GM21367 (cell line): ENCODE measurements at regions not wholly inside any gene's neighbourhood (a gene's known extent, or its start where the extent isn't known, plus 50 kb on each side); places are given as distances from the start of the nearest gene placed in this dataset.
"Not testable (repeated sequence)": the region's sequence is repeated elsewhere in the genome, so short reads cannot be mapped to it uniquely, and the experiment has no call there.

Experiments
- ATAC-seq: cut with Tn5 transposase; IDR thresholded peaks from one replicate; pipeline ENCODE4 v1.9.1; 2021; ENCODE audit not compliant: unreplicated experiment

DNA sequence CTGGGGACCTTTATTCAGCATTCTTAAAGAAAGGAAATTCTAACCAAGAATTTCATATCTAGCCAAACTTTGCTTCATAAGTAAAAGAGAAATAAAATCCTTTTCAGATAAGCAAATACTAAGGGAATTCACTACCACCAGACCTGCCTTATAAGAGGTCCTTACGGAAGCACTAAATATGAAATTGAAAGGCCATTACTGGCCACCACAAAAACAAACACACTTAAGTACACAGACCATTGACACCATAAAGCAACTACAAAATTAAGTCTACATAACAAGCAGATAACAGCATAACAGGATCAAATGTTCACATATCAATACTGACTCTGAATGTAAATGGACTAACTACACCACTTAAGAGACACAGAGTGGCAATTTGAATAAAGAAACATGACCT is 361.4 kb upstream of the POU5F2 start:
- ATAC-seq, result no peak

- not testable (repeated sequence) for ATAC-seq
Observed at GRCh38 chr5:94097384-94097783, 356.0 kb upstream of the POU5F2 start.

- ATAC-seq, result no peak
Observed at GRCh38 chr5:94094793-94095441, 353.5 kb upstream of the POU5F2 start.

DNA sequence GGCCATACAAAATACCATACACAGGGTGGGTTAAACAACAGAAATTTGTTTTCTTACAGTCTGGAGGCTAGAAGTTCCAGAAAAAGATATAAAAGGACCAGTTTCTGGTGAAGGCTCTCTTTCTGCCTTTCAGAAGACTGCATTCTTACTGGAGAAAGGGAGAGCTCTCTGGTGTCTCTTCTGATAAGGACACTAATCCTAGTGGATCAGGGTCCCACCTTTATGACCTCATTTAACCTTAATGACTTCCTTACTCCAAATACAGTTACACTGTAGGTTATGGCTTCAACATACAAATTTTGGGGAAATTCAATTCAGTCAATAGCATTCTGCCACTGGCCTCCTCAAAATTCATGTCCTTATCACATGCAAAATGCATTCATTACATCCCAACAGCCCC is 351.9 kb upstream of the POU5F2 start:
- no peak for ATAC-seq

GRCh38 chr5:94086635-94087034 is 345.2 kb upstream of the POU5F2 start:
- not testable (repeated sequence) for ATAC-seq

GRCh38 chr5:94086194-94086593 is 344.8 kb upstream of the POU5F2 start:
- no peak for ATAC-seq

DNA sequence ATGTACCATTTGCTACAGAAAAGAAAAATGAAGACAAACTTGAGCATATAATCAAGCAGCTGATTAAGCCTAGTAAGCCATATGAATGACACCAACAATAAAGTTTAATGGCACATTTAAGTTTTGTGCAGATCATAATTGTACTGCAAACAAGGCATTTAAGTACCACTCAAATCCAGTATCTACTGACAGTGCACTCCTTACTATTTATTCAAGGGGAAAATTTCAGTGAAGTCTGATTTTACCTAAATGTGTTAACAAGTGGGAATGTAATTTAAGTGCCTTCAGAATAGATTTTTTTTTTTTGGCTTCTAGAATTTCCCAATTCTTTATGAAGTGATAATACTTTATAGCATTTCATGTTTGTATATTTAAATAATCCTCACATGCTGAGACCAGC is 341.0 kb upstream of the POU5F2 start:
- ATAC-seq, result no peak

DNA sequence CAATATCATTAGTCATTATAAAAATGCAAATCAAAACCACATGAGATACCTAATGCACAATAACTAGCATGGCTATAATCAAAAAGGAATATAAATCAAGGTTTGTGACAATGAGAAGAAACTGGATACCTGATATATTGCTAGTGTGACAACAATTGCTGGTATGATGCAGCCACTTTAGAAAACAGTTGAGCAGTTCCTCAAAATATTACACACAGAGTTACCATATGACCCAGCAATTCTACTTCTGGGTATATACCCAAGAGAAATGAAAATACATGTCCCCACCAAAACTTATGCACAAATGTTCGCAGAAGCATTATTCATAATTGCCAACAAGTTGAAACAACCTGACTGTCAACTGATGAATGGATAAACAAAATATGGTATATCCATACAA is 339.7 kb upstream of the POU5F2 start:
- no peak for ATAC-seq

DNA sequence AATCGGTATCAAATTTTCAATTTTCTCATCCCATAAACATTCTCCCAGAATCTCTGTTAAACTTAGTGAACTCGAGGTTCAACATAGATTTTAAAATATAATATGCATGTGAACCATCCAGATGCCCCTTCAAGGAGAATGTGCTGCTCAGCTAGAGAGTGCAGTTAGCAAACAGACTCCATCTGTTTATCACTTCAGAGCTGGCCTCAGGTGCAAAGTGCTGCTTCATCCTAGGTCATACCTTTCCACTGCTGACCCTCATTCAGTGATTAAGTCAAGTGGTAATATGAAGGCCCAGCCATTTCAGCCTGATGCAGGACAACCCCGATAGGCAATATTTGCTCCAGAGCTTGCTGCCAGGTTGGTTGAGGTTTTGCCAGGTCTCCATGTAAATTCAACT is 339.0 kb upstream of the POU5F2 start:
- ATAC-seq, result no peak

- ATAC-seq, result no peak
Observed at GRCh38 chr5:94072116-94072515, 330.7 kb upstream of the POU5F2 start.

DNA sequence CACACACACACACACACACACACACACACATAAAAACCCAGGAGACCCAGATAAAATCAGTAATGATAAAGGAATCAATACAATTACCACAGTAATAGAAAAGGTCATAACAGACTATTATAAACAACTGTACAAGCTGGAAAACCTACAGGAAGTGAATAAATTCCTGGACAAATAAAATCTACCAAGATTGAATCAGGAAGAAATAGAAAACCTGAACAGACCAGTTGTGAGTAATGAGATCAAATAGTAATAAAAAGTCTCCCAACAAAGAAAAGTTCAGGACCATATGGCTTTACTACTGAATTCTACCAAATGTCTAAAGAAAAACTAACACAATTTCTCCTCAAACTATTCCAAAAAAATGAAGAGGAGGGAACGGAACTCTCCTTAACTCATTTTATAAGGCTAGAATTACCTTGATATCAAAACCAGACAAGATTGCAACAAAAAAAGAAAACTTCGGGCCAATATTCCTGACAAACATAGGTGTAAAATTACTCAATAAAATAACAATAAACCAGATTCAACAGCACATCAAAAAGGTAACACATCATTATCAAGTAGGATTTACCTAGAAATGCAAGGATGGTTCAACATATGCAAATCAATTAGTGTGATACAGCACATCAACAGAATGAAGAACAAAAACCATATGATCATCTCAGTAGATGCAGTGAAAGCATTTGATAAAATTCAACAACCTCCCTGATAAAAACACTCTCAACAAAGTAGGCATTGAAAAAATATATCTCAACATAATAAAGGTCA is 325.2 kb upstream of the POU5F2 start:
- no peak for ATAC-seq

DNA sequence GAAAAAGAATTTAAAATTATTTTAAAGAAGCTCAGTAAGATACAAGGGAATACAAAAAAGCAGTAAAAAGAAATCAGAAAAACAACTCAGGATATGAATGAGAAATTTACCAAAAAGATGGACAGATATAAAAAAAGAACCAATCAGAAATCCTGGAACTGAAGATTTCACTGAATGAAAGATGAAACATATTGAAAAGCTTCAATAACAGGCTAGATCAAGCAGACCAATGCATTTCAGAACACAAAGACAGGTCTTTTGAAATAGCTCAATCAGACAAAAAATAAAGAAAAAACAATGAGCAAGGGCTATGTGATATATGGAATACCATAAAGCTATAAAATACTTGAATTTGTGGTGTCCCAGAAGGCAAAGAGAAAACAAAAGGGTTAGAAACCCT is 322.6 kb upstream of the POU5F2 start:
- no peak for ATAC-seq

GRCh38 chr5:94057655-94058054 is 316.3 kb upstream of the POU5F2 start:
- no peak for ATAC-seq

DNA sequence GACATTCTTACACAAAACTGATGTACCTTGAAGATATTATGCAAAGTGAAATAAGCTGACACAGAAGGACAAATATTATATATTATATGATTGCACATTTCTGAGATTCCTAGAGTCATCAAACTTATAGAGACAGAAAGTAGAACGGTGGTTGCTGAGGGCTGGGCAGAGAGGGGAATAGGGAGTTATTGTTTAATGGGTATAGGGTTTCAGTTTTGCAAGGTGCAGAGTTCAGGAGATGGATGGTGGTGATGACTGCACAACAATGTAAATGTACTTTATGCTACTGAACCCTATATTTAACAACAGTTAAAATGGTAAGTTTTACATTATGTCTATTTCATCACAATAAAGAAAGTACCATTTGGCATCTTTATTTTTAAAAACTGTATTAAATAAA is 315.8 kb upstream of the POU5F2 start:
- ATAC-seq, result no peak

- not testable (repeated sequence) for ATAC-seq
Observed at GRCh38 chr5:94049307-94049922, 308.0 kb upstream of the POU5F2 start.

DNA sequence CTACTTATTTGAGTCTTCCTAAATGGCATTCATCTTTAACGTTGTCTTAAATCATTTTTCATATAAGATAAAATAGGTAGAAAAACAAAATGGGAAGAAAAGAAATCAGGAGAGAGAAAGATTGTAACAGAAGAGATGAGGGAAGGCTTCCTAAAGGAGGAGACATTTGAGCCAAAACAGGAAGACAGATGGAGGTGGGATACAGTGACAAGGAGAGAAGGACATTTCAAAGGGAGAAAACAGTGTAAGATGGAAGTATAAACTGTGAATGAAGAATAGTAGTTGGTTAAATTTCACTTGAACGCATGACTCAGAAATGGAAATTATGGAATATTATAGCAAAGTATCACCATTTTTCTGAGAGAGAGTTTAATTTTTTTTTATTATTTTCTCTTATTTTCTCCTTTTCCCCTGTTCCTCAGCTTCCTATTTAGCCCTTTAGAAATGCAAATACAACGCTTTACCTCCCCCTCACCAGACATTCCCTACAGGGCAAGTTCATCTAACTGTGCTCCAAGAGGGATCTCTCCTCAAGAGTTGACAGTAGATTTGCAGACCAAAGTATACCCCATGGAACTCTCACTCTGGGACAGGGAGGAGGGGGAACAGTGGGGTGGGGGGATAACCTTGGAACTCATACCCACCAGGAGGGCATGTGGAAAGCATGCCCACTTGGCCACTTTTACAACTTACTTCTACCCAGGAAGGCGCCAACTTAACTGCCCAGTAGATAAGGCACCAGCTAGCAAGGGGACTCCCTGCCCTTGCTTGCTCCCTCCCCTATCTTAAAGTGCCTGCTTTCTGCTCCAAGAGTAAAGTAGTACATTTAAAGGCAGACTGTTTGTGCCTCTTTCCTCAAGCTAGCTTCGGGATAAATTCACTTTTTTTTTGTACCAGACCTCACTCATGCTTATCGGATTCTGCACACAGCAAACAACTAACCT is 304.7 kb upstream of the POU5F2 start:
- ATAC-seq, result no peak

- ATAC-seq, result no peak
Observed at GRCh38 chr5:94043311-94043710, 301.9 kb upstream of the POU5F2 start.

DNA sequence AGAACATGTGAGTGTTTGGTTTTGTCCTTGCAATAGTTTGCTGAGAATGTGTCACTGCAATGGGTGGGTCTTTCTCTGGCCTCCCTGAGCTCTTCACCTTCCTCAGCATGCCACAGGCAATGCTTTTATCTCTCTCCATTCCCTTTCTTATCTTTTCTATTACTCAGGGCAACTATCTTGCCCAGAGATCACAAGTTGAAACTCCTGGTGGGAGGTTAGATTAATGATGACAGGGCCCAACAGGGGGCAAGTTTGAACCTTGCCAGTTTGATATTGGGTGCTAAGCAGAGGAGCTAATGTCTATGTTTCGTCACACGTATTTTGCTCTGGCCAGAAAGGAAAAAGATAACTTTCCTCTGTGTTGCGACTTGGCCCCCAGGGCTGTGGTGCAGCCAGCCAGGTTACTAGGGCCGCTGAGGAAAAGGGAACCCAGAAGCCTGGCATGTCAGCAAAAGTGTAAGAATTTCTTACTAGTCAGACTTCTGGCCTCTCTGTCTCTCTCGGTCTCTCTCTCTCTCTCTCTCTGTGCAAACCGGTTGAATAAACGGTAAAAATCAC is 299.3 kb upstream of the POU5F2 start:
- ATAC-seq, result no peak

DNA sequence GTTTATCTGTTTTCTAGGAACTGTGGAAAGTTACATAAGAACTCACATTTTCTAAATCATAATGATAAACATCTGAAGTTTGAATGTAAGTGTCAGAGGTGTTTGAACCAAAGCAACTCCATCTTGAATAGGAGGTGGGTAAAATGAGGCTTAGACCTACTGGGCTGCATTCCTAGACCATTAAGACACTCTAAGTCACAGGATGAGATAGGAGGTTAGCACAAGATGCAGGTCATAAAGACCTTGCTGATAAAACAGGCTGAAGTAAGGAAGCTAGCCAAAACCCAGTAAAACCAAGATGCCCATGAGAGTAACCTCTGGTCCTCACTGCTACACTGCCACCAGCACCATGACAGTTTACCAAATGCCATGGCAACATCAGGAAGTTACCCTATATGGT is 297.7 kb upstream of the POU5F2 start:
- no peak for ATAC-seq

GRCh38 chr5:94031631-94032030 is 290.2 kb upstream of the POU5F2 start:
- no peak for ATAC-seq

GRCh38 chr5:94028001-94028400 is 286.6 kb upstream of the POU5F2 start:
- no peak for ATAC-seq
